GM13977 (cell line): ENCODE measurements at regions not wholly inside any gene's neighbourhood (a gene's known extent, or its start where the extent isn't known, plus 50 kb on each side); places are given as distances from the start of the nearest gene placed in this dataset.

Experiments
- DNase-seq: peaks from one replicate; pipeline ENCODE4 v3.0.0; 2012; ENCODE audit warnings: low spot score
- in situ Hi-C: fragments of 300-500 bp; cut with MboI; formaldehyde crosslinking; loops from one replicate; pipeline ENCODE4 v1.12.0; 2022; ENCODE audit warnings: low sequenced_read_pairs, low pct_unique_long_range_greater_than_20kb, mixed read lengths, inconsistent platforms; ENCODE audit not compliant: unreplicated experiment
- TF ChIP-seq, protein P1 (sequence below): IDR thresholded peaks from 2 replicates; pipeline ENCODE4 v1.5.1; 2012; ENCODE audit warnings: mild to moderate bottlenecking, control low read depth; ENCODE audit not compliant: insufficient read depth; ENCODE audit errors: extremely low read depth, missing control alignments

DNA sequence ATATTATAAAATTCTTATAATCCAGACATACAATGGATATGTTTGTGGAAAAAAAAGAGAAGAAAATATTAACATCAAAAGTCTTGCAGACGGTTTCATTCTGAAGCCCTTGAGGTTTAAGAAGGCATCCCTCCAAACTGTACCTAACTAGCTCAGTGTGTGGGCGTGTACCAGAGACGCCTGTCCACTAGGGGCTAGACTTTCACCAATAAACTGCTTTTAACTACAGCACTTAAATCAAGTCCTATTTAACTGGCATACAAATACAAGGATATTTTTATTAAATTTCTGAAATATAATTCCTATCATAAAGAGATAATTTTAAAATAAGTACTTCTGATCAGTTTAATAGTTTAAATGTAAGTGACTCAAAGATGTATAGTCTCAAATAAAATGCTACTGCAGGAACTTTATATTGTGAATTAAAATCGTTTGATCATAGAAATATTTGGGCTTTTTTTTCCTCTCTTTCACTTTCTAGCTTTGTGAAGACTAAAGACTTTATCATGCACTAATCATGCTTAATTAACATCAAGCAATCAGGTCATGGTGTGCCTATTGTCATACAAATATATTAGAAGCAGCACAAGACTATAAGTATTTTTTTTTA lies 437.7 kb downstream of the SATB2 start:
- in situ Hi-C loops, result no loop called here
- TF ChIP-seq, protein P1, sequence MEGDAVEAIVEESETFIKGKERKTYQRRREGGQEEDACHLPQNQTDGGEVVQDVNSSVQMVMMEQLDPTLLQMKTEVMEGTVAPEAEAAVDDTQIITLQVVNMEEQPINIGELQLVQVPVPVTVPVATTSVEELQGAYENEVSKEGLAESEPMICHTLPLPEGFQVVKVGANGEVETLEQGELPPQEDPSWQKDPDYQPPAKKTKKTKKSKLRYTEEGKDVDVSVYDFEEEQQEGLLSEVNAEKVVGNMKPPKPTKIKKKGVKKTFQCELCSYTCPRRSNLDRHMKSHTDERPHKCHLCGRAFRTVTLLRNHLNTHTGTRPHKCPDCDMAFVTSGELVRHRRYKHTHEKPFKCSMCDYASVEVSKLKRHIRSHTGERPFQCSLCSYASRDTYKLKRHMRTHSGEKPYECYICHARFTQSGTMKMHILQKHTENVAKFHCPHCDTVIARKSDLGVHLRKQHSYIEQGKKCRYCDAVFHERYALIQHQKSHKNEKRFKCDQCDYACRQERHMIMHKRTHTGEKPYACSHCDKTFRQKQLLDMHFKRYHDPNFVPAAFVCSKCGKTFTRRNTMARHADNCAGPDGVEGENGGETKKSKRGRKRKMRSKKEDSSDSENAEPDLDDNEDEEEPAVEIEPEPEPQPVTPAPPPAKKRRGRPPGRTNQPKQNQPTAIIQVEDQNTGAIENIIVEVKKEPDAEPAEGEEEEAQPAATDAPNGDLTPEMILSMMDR, result no peak
- DNase-seq, result peak; percentile 6

DNA sequence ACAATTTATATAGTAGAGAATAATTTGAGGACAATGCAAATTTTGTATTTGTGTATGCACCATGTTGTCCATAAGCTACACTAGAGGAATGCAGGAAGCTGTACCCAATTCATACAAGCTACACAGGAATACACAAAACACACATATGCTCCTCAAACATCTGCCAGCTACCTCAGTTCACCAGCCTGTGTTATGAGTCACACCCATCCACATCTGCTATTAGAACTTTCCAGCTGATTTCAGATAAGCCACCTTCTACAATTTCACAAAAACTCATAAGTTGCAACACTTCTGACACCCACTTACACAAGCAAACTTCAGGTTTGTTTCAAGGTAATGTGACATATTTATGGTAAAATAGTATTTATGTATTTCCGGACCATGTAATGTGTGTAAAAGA lies 438.9 kb downstream of the SATB2 start:
- DNase-seq, result no peak
- in situ Hi-C loops, result no loop called here
- TF ChIP-seq, protein P1, result no peak

DNA sequence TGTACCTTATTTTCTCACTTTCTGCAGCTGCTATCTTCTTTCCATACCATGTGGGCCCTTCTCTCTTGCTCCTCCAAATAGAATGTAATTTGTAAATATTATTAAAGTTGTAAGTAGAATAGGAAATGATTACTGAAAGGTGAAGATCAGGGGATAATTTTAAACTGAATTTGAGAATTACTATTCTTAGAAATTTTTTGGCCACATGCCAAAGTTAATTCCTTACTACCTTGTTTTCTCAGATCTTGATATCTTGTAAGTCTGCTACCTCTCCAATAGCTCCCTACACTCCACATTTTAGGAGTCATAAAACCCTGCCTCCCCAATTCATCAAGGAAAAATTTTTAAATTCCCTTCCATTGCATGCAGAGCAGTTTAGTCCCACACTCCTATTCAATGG lies 442.7 kb downstream of the SATB2 start:
- in situ Hi-C loops, result no loop called here
- TF ChIP-seq, protein P1, result no peak
- no peak for DNase-seq

DNA sequence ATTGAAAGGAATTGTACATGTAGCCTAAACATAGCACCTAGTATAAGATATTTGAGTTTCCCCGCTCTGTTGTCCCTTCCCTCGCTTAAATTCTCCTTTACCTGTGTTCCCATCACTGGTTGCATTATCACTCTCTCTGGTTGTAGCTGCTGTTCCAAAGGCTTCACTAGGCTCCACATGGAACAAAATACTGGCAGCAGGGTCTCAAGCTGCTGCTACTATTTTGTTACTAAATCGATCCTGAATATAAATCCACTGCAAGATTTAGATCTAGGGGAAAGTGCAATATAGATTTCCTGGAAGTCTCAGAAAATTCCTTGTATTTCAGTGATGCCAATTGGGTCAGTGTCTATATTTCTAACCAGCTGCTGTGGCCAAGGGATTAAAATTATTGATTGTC lies 443.5 kb downstream of the SATB2 start:
- DNase-seq, result no peak
- TF ChIP-seq, protein P1, result no peak
- in situ Hi-C loops, result no loop called here

DNA sequence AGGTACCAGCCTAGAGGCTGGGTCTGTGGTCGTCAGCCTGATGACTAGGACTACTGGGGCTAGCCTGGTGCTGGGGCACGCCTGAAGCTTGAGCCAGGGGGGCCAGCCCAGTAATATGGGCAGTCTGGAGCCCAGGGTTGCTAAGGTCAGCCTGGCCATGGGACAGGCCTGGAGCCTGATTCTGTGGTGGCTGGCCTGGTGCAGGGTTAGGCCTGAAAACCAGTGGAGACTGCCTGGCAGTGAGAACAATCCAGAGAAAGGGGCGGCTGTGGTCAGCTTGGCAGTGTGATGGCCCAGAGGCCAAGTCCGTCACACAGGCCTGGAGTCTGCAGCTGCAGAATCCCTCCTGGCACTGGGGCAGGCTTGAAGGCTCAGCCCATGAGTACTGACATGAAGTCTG lies 445.8 kb downstream of the SATB2 start:
- DNase-seq, result no peak
- in situ Hi-C loops, result no loop called here
- TF ChIP-seq, protein P1, result no peak

DNA sequence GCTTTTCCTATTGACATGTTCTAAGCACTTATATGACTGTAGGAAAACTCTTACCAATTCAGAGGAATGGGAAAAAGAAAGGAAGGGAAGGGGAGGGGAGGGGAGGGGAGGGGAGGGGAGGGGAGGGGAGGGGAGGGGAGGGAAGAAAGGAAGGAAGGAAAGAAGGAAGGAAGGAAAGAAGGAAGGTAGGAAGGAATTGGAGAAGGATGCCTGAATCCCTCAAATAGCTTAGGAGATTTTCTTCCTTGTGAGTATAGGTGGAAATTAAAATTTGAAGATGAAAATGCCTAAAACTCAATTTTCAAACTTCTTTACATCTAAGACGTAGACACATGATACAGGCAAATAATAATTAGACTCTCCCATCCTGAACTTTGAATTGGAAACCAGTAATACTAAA lies 463.1 kb downstream of the SATB2 start:
- DNase-seq, result no peak
- TF ChIP-seq, protein P1, result no peak
- in situ Hi-C loops, result no loop called here

DNA sequence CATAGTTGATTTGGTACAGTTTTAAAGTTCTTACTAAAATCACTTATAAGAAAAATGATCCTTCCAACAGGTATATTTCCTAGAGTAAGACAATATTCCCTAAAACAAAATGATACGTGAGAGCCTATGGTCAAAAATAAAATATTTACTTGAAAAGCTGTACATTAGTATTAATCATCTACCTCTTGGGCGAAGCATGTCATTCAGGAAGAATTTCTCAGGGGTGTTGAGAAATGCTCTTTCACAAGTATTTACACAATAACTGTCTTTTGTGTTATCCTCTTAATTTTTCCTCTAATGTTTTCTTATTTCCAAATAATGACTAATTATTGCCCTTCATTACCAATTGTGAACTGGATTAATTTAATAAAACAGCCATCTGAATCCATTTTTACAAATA lies 466.3 kb downstream of the SATB2 start:
- in situ Hi-C loops, result no loop called here
- TF ChIP-seq, protein P1, result no peak
- no peak for DNase-seq
